ENCODE measurements at regions not wholly inside any gene's neighbourhood (a gene's known extent, or its start where the extent isn't known, plus 50 kb on each side); places are given as distances from the start of the nearest gene placed in this dataset.

GRCh38 chr22:49224243-49224642 is 603.4 kb downstream of the BRD1 start:
- H2BK120ac ChIP-seq (ENCODE audit: low read depth, low read length): no peak overlapping the region
- no peak overlapping the region for H4K91ac ChIP-seq (ENCODE audit: insufficient read depth, low read depth, low read length)
- H4K8ac ChIP-seq (ENCODE audit: low read depth in 2 of 2, low read length in 2 of 2): no peak overlapping the region
- no peak overlapping the region for H3K18ac ChIP-seq (ENCODE audit: low read depth, low read length)
- H3K4ac ChIP-seq (ENCODE audit: low read depth, low read length): no peak overlapping the region
- H3K27me3 ChIP-seq (ENCODE audit: control insufficient read depth, insufficient read depth, low read length): no peaks in the 10 kb centered on the region
- no peak for DNase-seq
- H3K4me1 ChIP-seq (ENCODE audit: control insufficient read depth, insufficient read depth, low read length): no peaks in the 10 kb centered on the region
- no peaks in the 10 kb centered on the region for H3K9me1 ChIP-seq (ENCODE audit: insufficient read depth, low read length)
- H3K79me1 ChIP-seq (ENCODE audit: low read depth in 1 of 2, low read length in 2 of 2): no peaks in the 10 kb centered on the region
- CTCF ChIA-PET: no interaction called here
- POLR2A ChIA-PET (ENCODE audit: unreplicated experiment): no interaction called here
- ATAC-seq (ENCODE audit: low read depth): no peak
- no peak overlapping the region for H2BK20ac ChIP-seq (ENCODE audit: low read depth, low read length)
- H3K14ac ChIP-seq (replicated peaks; ENCODE audit: low read depth, low read length): no peak overlapping the region
- no peak overlapping the region for H2BK15ac ChIP-seq (ENCODE audit: low read depth, low read length)
- no peak overlapping the region for H4K5ac ChIP-seq (ENCODE audit: low read depth, low read length)
- no peak overlapping the region for H3K56ac ChIP-seq (ENCODE audit: extremely low read depth, insufficient read depth, low read length)
- 31% methylated on average over 2 of the region's 4 CpGs; no CpG with 5 or more reads in 1 of the 2 experiments for WGBS, 2 experiments (ENCODE audit: extremely low coverage in 2 of 2, insufficient read length in 1 of 2)
- dilution Hi-C loops (cut with HindIII; ENCODE audit: low sequenced_read_pairs, unreplicated experiment) (no loop called here), intact Hi-C loops (cut with micrococcal nuclease) (no loop called here), in situ Hi-C loops (cut with MboI; ENCODE audit: low sequenced_read_pairs) (no loop called here)
- no peak overlapping the region for H2AFZ ChIP-seq (replicated peaks; ENCODE audit: low read length, poor library complexity)
- H4K20me1 ChIP-seq (ENCODE audit: insufficient read depth, low read length): no peaks in the 10 kb centered on the region
- no peak overlapping the region for H3K9ac ChIP-seq (ENCODE audit: low read depth, low read length)
- peaks cover 11% of the 10 kb centered on the region for H3K9me3 ChIP-seq (ENCODE audit: control insufficient read depth, insufficient read depth, low read length)
- no peak overlapping the region for H3K4me3 ChIP-seq (ENCODE audit: insufficient read depth, low read depth, low read length)
- no peak overlapping the region for H3K23ac ChIP-seq (ENCODE audit: low read depth, low read length)
- TF ChIP-seq NFE2L2 (IDR thresholded peaks at IDR 0.05; ENCODE audit: low read depth, low read length): no peak
- TF ChIP-seq FOS (IDR thresholded peaks at IDR 0.05; ENCODE audit: low read depth, low read length): no peak
- TF ChIP-seq CTCF (conservative IDR thresholded peaks at IDR 0.05; ENCODE audit: low read depth, low read length): no peak
- TF ChIP-seq RFX5 (IDR thresholded peaks at IDR 0.05; ENCODE audit: low read depth, low read length): no peak
- no peak for TF ChIP-seq RAD21 (IDR thresholded peaks at IDR 0.05; ENCODE audit: low read length)
- TF ChIP-seq BHLHE40 (IDR thresholded peaks at IDR 0.05; ENCODE audit: low read depth, low read length): no peak
- no peak for TF ChIP-seq MAFK (IDR thresholded peaks at IDR 0.05; ENCODE audit: low read depth, low read length)
- no peak for TF ChIP-seq SMC3 (IDR thresholded peaks at IDR 0.05; ENCODE audit: low read depth, low read length)
- TF ChIP-seq CEBPB (IDR thresholded peaks at IDR 0.05; ENCODE audit: low read depth, low read length): no peak
- BruUV-seq (replicated peaks): no TSS peak
- H2BK5ac ChIP-seq (ENCODE audit: low read depth, low read length, poor library complexity, severe bottlenecking): no peak overlapping the region
- no peaks in the 10 kb centered on the region for H3K36me3 ChIP-seq (ENCODE audit: control insufficient read depth, insufficient read depth, low read length)
- no peak overlapping the region for H2AK9ac ChIP-seq (replicated peaks; ENCODE audit: low read depth, low read length, poor library complexity)
- no peak overlapping the region for H3K27ac ChIP-seq (ENCODE audit: insufficient read depth, low read length)
- no peak overlapping the region for H2AK5ac ChIP-seq (ENCODE audit: low read depth, low read length)
- H3K4me2 ChIP-seq (ENCODE audit: low read depth, low read length): no peak overlapping the region

Measured in IMR-90 (cell line).